GM12878 (cell line): ENCODE measurements at regions not wholly inside any gene's neighbourhood (a gene's known extent, or its start where the extent isn't known, plus 50 kb on each side); places are given as distances from the start of the nearest gene placed in this dataset.

Experiments
- ATAC-seq: fragments of 200-7000 bp; cut with Tn5 transposase; 3 replicates; pipeline ENCODE4 v1.9.1; 2020; ENCODE audit warnings: mild to moderate bottlenecking, moderate library complexity
- BruUV-seq: library from RNA; stranded (reverse); fragments of 400-500 nt; replicated peaks from 2 replicates; lab custom pipeline; 2021; lab: Mats Ljungman, UMichigan
- CTCF ChIA-PET: fragments of 300-600 bp; sonication (Branson Sonifier 250); formaldehyde crosslinking; extraction: SDS; loops from one replicate; lab custom pipeline; 2021; ENCODE audit warnings: inconsistent platforms; lab: Yijun Ruan, JAX
- POLR2A ChIA-PET: fragments of 350-600 bp; formaldehyde crosslinking; extraction: SDS; loops from one replicate; lab custom pipeline; 2021; ENCODE audit warnings: inconsistent platforms; lab: Charles Lee
- RAD21 ChIA-PET: fragments of 300-600 bp; sonication (Branson Sonifier 250); formaldehyde crosslinking; loops from one replicate; lab custom pipeline; 2023; ENCODE audit warnings: antibody characterized with exemption; ENCODE audit not compliant: unreplicated experiment; lab: Charles Lee
- SMC1A ChIA-PET: fragments of 300-600 bp; sonication (Branson Sonifier 250); formaldehyde crosslinking; loops from one replicate; lab custom pipeline; 2023; ENCODE audit not compliant: unreplicated experiment, uncharacterized antibody; lab: Charles Lee
- DNase-seq: peaks from one replicate; pipeline ENCODE4 v3.0.0-alpha.2; 2011; ENCODE audit warnings: low read depth, low spot score
- FAIRE-seq: peaks from 3 replicates; lab custom pipeline; 2011; peaks lifted over from hg19 to GRCh38; lab: Jason Lieb, UNC
- H2AFZ ChIP-seq: 2 replicates; pipeline ENCODE4 v1.6.0; 2011; ENCODE audit warnings: low read depth, low read length, control low read depth; ENCODE audit not compliant: control insufficient read depth
- H3K27ac ChIP-seq: 2 replicates; pipeline ENCODE4 v1.5.1; 2011; ENCODE audit warnings: control low read depth; ENCODE audit not compliant: control insufficient read depth, insufficient read depth
- H3K27me3 ChIP-seq, 2 experiments: replicated peaks in 1 of 2; 2 replicates each; pipeline versions ENCODE4 v1.6.0 to v1.6.1; 2011; ENCODE audit warnings: low read length in 1 of 2; ENCODE audit not compliant: control insufficient read depth in 2 of 2, insufficient read depth in 2 of 2
- H3K36me3 ChIP-seq, 2 experiments: 2 replicates each; pipeline ENCODE4 v1.5.1; 2011; ENCODE audit warnings: low read length in 1 of 2; ENCODE audit not compliant: control insufficient read depth in 2 of 2, insufficient read depth in 2 of 2
- H3K4me1 ChIP-seq: 2 replicates; pipeline ENCODE4 v1.6.1; 2011; ENCODE audit warnings: mild to moderate bottlenecking, low read length, moderate library complexity, mixed read lengths; ENCODE audit not compliant: control insufficient read depth, insufficient read depth
- H3K4me2 ChIP-seq: 2 replicates; pipeline ENCODE4 v1.6.0; 2011; ENCODE audit warnings: control low read depth; ENCODE audit not compliant: control insufficient read depth, insufficient read depth
- H3K4me3 ChIP-seq: fragments of 200-600 bp; sonication (generic); 2 replicates; pipeline ENCODE4 v1.5.1; 2016
- H3K79me2 ChIP-seq: 2 replicates; pipeline ENCODE4 v1.6.0; 2011; ENCODE audit warnings: low read length; ENCODE audit not compliant: control insufficient read depth, insufficient read depth
- H3K9ac ChIP-seq: 2 replicates; pipeline ENCODE4 v1.8.0; 2011; ENCODE audit warnings: low read length, control low read depth, mixed read lengths; ENCODE audit not compliant: control insufficient read depth, insufficient read depth
- H3K9me3 ChIP-seq: replicated peaks from 3 replicates; pipeline ENCODE4 v1.5.1; 2011; ENCODE audit warnings: mild to moderate bottlenecking, low read length; ENCODE audit not compliant: control insufficient read depth, insufficient read depth
- H4K20me1 ChIP-seq: 2 replicates; pipeline ENCODE4 v1.6.0; 2011; ENCODE audit not compliant: control insufficient read depth, insufficient read depth
- BCLAF1 ChIP-seq: fragments of 450-650 bp; IDR thresholded peaks from 2 replicates; pipeline ENCODE4 v1.6.1; 2017; ENCODE audit warnings: antibody characterized with exemption, mild to moderate bottlenecking, moderate library complexity
- CHD1 ChIP-seq: IDR thresholded peaks from 2 replicates; pipeline ENCODE4 v1.6.1; 2012; ENCODE audit warnings: low read depth, low read length, improper control_type of control experiment
- ETV6 ChIP-seq, 2 experiments: fragments of 450-650 bp in 1 of 2; IDR thresholded peaks in 1 of 2; conservative IDR thresholded peaks in 1 of 2; 2 replicates each; pipeline ENCODE4 v1.6.1; 2014; ENCODE audit warnings: antibody characterized with exemption in 1 of 2, borderline replicate concordance in 1 of 2, low read depth in 1 of 2, mild to moderate bottlenecking in 1 of 2, moderate library complexity in 1 of 2
- HDAC6 ChIP-seq: fragments of 200-600 bp; sonication (generic); IDR thresholded peaks from one replicate; pipeline ENCODE4 v1.8.0; 2017; ENCODE audit warnings: antibody characterized with exemption; ENCODE audit not compliant: unreplicated experiment
- IKZF1 ChIP-seq: fragments of 450-650 bp; conservative IDR thresholded peaks from 2 replicates; pipeline ENCODE4 v1.6.1; 2017; ENCODE audit warnings: antibody characterized with exemption, mild to moderate bottlenecking
- MLLT1 ChIP-seq: fragments of 450-650 bp; IDR thresholded peaks from 2 replicates; pipeline ENCODE4 v1.6.1; 2016; ENCODE audit warnings: mild to moderate bottlenecking
- MYB ChIP-seq: fragments of 150-350 bp; IDR thresholded peaks from 2 replicates; pipeline ENCODE4 v1.6.1; 2014; ENCODE audit warnings: mild to moderate bottlenecking, low read depth, low read length, borderline replicate concordance
- SIN3A ChIP-seq: IDR thresholded peaks from 2 replicates; pipeline ENCODE4 v1.6.1; 2012; ENCODE audit warnings: low read depth, low read length, improper control_type of control experiment
- SMARCA5 ChIP-seq: fragments of 450-650 bp; IDR thresholded peaks from 2 replicates; pipeline ENCODE4 v1.6.1; 2017; ENCODE audit warnings: mild to moderate bottlenecking
- SREBF1 ChIP-seq: IDR thresholded peaks from 2 replicates; pipeline ENCODE4 v1.6.1; 2012; ENCODE audit warnings: mild to moderate bottlenecking, low read length
- SREBF2 ChIP-seq: IDR thresholded peaks from 2 replicates; pipeline ENCODE4 v1.6.1; 2012; ENCODE audit warnings: mild to moderate bottlenecking, low read length
- SRF ChIP-seq, 2 experiments: IDR thresholded peaks; 2 replicates each; pipeline ENCODE4 v1.6.1; 2011; ENCODE audit warnings: low read depth in 2 of 2, low read length in 2 of 2, mild to moderate bottlenecking in 1 of 2, moderate library complexity in 1 of 2
- TCF7 ChIP-seq: IDR thresholded peaks from 2 replicates; pipeline ENCODE4 v1.6.1; 2014; ENCODE audit warnings: antibody characterized with exemption, borderline replicate concordance
- USF2 ChIP-seq: IDR thresholded peaks from 2 replicates; pipeline ENCODE4 v1.6.1; 2011; ENCODE audit warnings: low read depth, low read length, improper control_type of control experiment, borderline replicate concordance
- ZNF207 ChIP-seq: fragments of 450-650 bp; IDR thresholded peaks from 2 replicates; pipeline ENCODE4 v1.6.1; 2014; ENCODE audit warnings: antibody characterized with exemption, mild to moderate bottlenecking, borderline replicate concordance
- ZNF217 ChIP-seq: fragments of 450-650 bp; IDR thresholded peaks from 2 replicates; pipeline ENCODE4 v1.6.1; 2017; ENCODE audit warnings: antibody characterized with exemption, mild to moderate bottlenecking
- ZNF622 ChIP-seq: fragments of 450-650 bp; IDR thresholded peaks from 2 replicates; pipeline ENCODE4 v1.6.1; 2017; ENCODE audit warnings: mild to moderate bottlenecking, inconsistent platforms
- WGBS: methylation state at CpG from one replicate; pipeline ENCODE4 v1.1.6; 2016; ENCODE audit warnings: low lambda C conversion rate; ENCODE audit not compliant: insufficient replicate concordance, insufficient coverage; ENCODE audit errors: missing lambda C conversion rate; 5-methylcytosine and 5-hydroxymethylcytosine counted together
- in situ Hi-C: fragments of 300-500 bp; cut with MboI; formaldehyde crosslinking; loops from 9 replicates; pipeline ENCODE4 v1.14.3; 2018; ENCODE audit warnings: mixed read lengths
- intact Hi-C: fragments of 100-400 bp; cut with micrococcal nuclease; formaldehyde crosslinking; loops from one replicate; pipeline ENCODE4 v1.14.2; 2022; ENCODE audit not compliant: unreplicated experiment

- CTCF ChIA-PET, result no interaction called here
- TF ChIP-seq SRF (IDR thresholded peaks at IDR 0.05; ENCODE audit: low read depth in 2 of 2, low read length in 2 of 2), result no peak
- no peak for TF ChIP-seq ETV6 (conservative IDR thresholded peaks at IDR 0.05 in 1 of 2, IDR thresholded peaks at IDR 0.05 in 1 of 2; ENCODE audit: borderline replicate concordance in 1 of 2, low read depth in 1 of 2)
- TF ChIP-seq TCF7, result no peak
- TF ChIP-seq SIN3A, result no peak
- no peak for TF ChIP-seq IKZF1
- no peak for TF ChIP-seq SREBF1
- TF ChIP-seq ZNF622, result no peak
- no peak for TF ChIP-seq SMARCA5
- TF ChIP-seq ZNF217, result no peak
- no peak for TF ChIP-seq ZNF207
- no peak for TF ChIP-seq MYB
- TF ChIP-seq SREBF2, result no peak
- no peak for TF ChIP-seq HDAC6
- TF ChIP-seq BCLAF1, result no peak
- no peak for TF ChIP-seq MLLT1
- no peak for TF ChIP-seq CHD1
- TF ChIP-seq USF2, result no peak
- Histone ChIP-seq H3K9me3 (no peaks in the 10 kb centered on the region), H3K79me2 (no peaks in the 10 kb centered on the region), H3K36me3 (no peaks in the 10 kb centered on the region), H3K9ac (no peak overlapping the region), H3K4me2 (no peak overlapping the region), H3K27me3 (no peaks in the 10 kb centered on the region), H3K27ac (no peak overlapping the region), H3K4me3 (no peak overlapping the region), H4K20me1 (no peaks in the 10 kb centered on the region), H3K4me1 (no peaks in the 10 kb centered on the region), H2AFZ (no peak overlapping the region)
- POLR2A ChIA-PET, result no interaction called here
- no peak for DNase-seq
- in situ Hi-C loops, result no loop called here
- SMC1A ChIA-PET, result no interaction called here
- no TSS peak for BruUV-seq
- 4% methylated on average over 1 of the region's 1 CpG for WGBS
- no peak for FAIRE-seq
- RAD21 ChIA-PET, result no interaction called here
- intact Hi-C loops, result no loop called here
- no peak for ATAC-seq
Observed at GRCh38 chr12:46921764-46922133, 96.0 kb upstream of the SLC38A4 start.
